MM.1S (cell line): ENCODE measurements at regions not wholly inside any gene's neighbourhood (a gene's known extent, or its start where the extent isn't known, plus 50 kb on each side); places are given as distances from the start of the nearest gene placed in this dataset.

Experiments used
- EZH2phosphoT487 ChIP-seq: fragments of 300-600 bp; sonication (generic); IDR thresholded peaks from 2 replicates; pipeline ENCODE4 v1.6.1; 2018; ENCODE audit warnings: antibody characterized with exemption, low read length
- TF ChIP-seq, protein P1 (sequence below): fragments of 300-600 bp; sonication (generic); IDR thresholded peaks from 2 replicates; pipeline ENCODE4 v1.5.1; 2016; ENCODE audit warnings: antibody characterized with exemption, low read length, mixed read lengths

DNA sequence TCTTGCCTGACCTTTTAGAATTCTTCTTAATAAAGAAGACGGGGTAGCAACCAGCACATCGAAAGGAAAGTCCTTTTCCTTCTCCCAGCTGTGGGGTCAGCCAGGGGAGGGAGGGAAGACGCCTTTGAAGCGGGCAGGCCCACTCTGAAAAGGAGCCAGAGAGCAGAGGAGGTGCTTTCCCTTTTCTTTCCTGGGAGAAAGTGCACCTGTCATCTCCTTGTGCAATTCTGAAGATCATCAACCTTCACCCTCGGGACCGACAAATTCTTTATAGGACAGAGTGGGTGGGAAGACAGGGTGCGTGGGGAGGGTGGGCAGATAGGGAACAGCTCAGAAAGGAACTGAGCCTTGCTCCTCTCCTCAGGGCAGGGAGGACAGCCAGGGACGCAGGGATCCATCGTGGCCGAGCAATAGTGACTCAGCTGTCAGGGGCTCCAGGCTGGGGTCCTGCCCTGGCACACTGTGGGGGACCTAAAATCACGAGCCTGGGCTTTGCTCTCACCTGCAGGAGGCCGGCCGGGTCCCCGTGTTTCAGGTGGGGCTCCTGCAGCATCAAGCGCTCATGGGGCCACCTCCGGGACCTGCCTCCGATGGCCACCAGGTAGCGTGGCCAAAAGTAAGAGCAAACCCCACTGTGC, 141.0 kb downstream of the OLFM1 start:
- TF ChIP-seq EZH2phosphoT487 = no peak
- TF ChIP-seq, protein P1, sequence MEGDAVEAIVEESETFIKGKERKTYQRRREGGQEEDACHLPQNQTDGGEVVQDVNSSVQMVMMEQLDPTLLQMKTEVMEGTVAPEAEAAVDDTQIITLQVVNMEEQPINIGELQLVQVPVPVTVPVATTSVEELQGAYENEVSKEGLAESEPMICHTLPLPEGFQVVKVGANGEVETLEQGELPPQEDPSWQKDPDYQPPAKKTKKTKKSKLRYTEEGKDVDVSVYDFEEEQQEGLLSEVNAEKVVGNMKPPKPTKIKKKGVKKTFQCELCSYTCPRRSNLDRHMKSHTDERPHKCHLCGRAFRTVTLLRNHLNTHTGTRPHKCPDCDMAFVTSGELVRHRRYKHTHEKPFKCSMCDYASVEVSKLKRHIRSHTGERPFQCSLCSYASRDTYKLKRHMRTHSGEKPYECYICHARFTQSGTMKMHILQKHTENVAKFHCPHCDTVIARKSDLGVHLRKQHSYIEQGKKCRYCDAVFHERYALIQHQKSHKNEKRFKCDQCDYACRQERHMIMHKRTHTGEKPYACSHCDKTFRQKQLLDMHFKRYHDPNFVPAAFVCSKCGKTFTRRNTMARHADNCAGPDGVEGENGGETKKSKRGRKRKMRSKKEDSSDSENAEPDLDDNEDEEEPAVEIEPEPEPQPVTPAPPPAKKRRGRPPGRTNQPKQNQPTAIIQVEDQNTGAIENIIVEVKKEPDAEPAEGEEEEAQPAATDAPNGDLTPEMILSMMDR = no peak
